Spleen (tissue), 7 donors: ENCODE measurements at regions not wholly inside any gene's neighbourhood (a gene's known extent, or its start where the extent isn't known, plus 50 kb on each side); places are given as distances from the start of the nearest gene placed in this dataset.

Source experiments
- CTCF ChIP-seq, 11 experiments: fragments of 200-600 bp in 7 of 11; fragments of 450-650 bp in 4 of 11; sonication (generic) in 4 of 11; IDR thresholded peaks in 8 of 11; conservative IDR thresholded peaks in 3 of 11; 1 replicate in 7 of 11; 2 replicates in 4 of 11; pipeline versions ENCODE4 v1.4.0 to v1.8.0; 2016 to 2021; ENCODE audit warnings: antibody characterized with exemption in 11 of 11, inconsistent platforms in 4 of 11, mild to moderate bottlenecking in 1 of 11
- POLR2A ChIP-seq, 3 donors: fragments of 450-650 bp; IDR thresholded peaks; one replicate each; pipeline ENCODE4 v1.5.1; 2017; ENCODE audit warnings: antibody characterized with exemption in 3 of 3, mild to moderate bottlenecking in 1 of 3
- POLR2AphosphoS5 ChIP-seq, 3 donors: sonication (generic); formaldehyde crosslinking; IDR thresholded peaks; one replicate each; pipeline ENCODE4 v1.5.1; 2017; ENCODE audit warnings: antibody characterized with exemption in 3 of 3
- donor health status: DM: no; HTN: no; CAD: no; lungs with moderate emphysema.
- donor health status: DM: no; HTN: no; CAD: no.
- donor health status: DM: no; HTN: no; CAD: no.

GRCh38 chrX:130994671-130995070 is 63.5 kb upstream of the ARHGAP36 start:
- peak in 2 of 11 experiments; percentile 30 to 35 for TF ChIP-seq CTCF (IDR thresholded peaks at IDR 0.05 in 8 of 11, conservative IDR thresholded peaks at IDR 0.05 in 3 of 11)
- no peak for TF ChIP-seq POLR2A (IDR thresholded peaks at IDR 0.05)
- TF ChIP-seq POLR2AphosphoS5 (IDR thresholded peaks at IDR 0.05): no peak
